ENCODE measurements at regions not wholly inside any gene's neighbourhood (a gene's known extent, or its start where the extent isn't known, plus 50 kb on each side); places are given as distances from the start of the nearest gene placed in this dataset.
"Not testable (repeated sequence)": the region's sequence is repeated elsewhere in the genome, so short reads cannot be mapped to it uniquely, and the experiment has no call there.

GRCh38 chr10:3380406-3381050 is 207.9 kb upstream of the PITRM1 start:
- no peak for DNase-seq (ENCODE audit: low read depth)

GRCh38 chr10:3376631-3377030 is 204.0 kb upstream of the PITRM1 start:
- DNase-seq (ENCODE audit: low read depth): no peak

- no peak for DNase-seq (ENCODE audit: low read depth)
These were observed 202.9 kb upstream of the PITRM1 start for GRCh38 chr10:3375505-3375904.

- DNase-seq (ENCODE audit: low read depth): no peak
These were observed 202.3 kb upstream of the PITRM1 start for GRCh38 chr10:3374914-3375313.

GRCh38 chr10:3373374-3374027 is 200.9 kb upstream of the PITRM1 start:
- DNase-seq (ENCODE audit: low read depth): not testable (repeated sequence)

GRCh38 chr10:3372281-3372680 is 199.7 kb upstream of the PITRM1 start:
- no peak for DNase-seq (ENCODE audit: low read depth)

GRCh38 chr10:3371624-3372023 is 199.0 kb upstream of the PITRM1 start:
- not testable (repeated sequence) for DNase-seq (ENCODE audit: low read depth)

GRCh38 chr10:3366735-3367405 is 194.3 kb upstream of the PITRM1 start:
- DNase-seq (ENCODE audit: low read depth): no peak

GRCh38 chr10:3366043-3366442 is 193.5 kb upstream of the PITRM1 start:
- no peak for DNase-seq (ENCODE audit: low read depth)

- DNase-seq (ENCODE audit: low read depth): no peak
These were observed 193.0 kb upstream of the PITRM1 start for GRCh38 chr10:3365630-3366029.

- no peak for DNase-seq (ENCODE audit: low read depth)
These were observed 192.3 kb upstream of the PITRM1 start for GRCh38 chr10:3364768-3365480.

- DNase-seq (ENCODE audit: low read depth): no peak
These were observed 190.9 kb upstream of the PITRM1 start for GRCh38 chr10:3363311-3364045.

- DNase-seq (ENCODE audit: low read depth): no peak
These were observed 189.8 kb upstream of the PITRM1 start for GRCh38 chr10:3362394-3362793.

- no peak for DNase-seq (ENCODE audit: low read depth)
These were observed 189.1 kb upstream of the PITRM1 start for GRCh38 chr10:3361640-3362039.

GRCh38 chr10:3357737-3358136 is 185.2 kb upstream of the PITRM1 start:
- DNase-seq (ENCODE audit: low read depth): no peak

- DNase-seq (ENCODE audit: low read depth): no peak
These were observed 183.0 kb upstream of the PITRM1 start for GRCh38 chr10:3355536-3355935.

GRCh38 chr10:3354174-3354900 is 181.8 kb upstream of the PITRM1 start:
- DNase-seq (ENCODE audit: low read depth): no peak

- DNase-seq (ENCODE audit: low read depth): no peak
These were observed 180.7 kb upstream of the PITRM1 start for GRCh38 chr10:3353235-3353634.

GRCh38 chr10:3350617-3351258 is 178.2 kb upstream of the PITRM1 start:
- DNase-seq (ENCODE audit: low read depth): no peak

- DNase-seq (ENCODE audit: low read depth): no peak
These were observed 177.6 kb upstream of the PITRM1 start for GRCh38 chr10:3350205-3350604.

- DNase-seq (ENCODE audit: low read depth): no peak
These were observed 176.0 kb upstream of the PITRM1 start for GRCh38 chr10:3348564-3348963.

Measured in forelimb muscle (tissue), 1 donor.